Caco-2 (cell line): ENCODE measurements at regions not wholly inside any gene's neighbourhood (a gene's known extent, or its start where the extent isn't known, plus 50 kb on each side); places are given as distances from the start of the nearest gene placed in this dataset.
"Not testable (repeated sequence)": the region's sequence is repeated elsewhere in the genome, so short reads cannot be mapped to it uniquely, and the experiment has no call there.

Experiments
- BruUV-seq: library from RNA; stranded (reverse); fragments of 400-500 nt; replicated peaks from 2 replicates; lab custom pipeline; 2021; lab: Mats Ljungman, UMichigan
- CTCF ChIA-PET: fragments of 300-600 bp; sonication (Branson Sonifier 250); formaldehyde crosslinking; loops from one replicate; lab custom pipeline; 2022; ENCODE audit warnings: antibody characterized with exemption; lab: Charles Lee
- POLR2A ChIA-PET: fragments of 300-600 bp; sonication (Branson Sonifier 250); formaldehyde crosslinking; loops from one replicate; lab custom pipeline; 2022; ENCODE audit warnings: antibody characterized with exemption; lab: Charles Lee
- DNase-seq, 2 experiments: peaks; one replicate each; pipeline versions ENCODE4 v3.0.0 to v3.0.0-alpha.2; 2020 to 2022
- H3K27me3 ChIP-seq: replicated peaks from 2 replicates; pipeline ENCODE4 v1.6.0; 2011; ENCODE audit warnings: low read length; ENCODE audit not compliant: control insufficient read depth, insufficient read depth
- H3K36me3 ChIP-seq: 2 replicates; pipeline ENCODE4 v1.5.1; 2011; ENCODE audit warnings: low read length; ENCODE audit not compliant: control insufficient read depth, insufficient read depth
- H3K4me1 ChIP-seq: fragments of 250-450 bp; sonication (Bioruptor Pico); 2 replicates; pipeline ENCODE4 v1.5.1; 2020; ENCODE audit warnings: mild to moderate bottlenecking
- H3K4me3 ChIP-seq: 2 replicates; pipeline ENCODE4 v1.5.1; 2011; ENCODE audit warnings: low read depth, mild to moderate bottlenecking, control low read depth, low read length
- H3K9me3 ChIP-seq: fragments of 250-450 bp; sonication (Bioruptor Pico); 2 replicates; pipeline ENCODE4 v1.5.1; 2020; ENCODE audit warnings: mild to moderate bottlenecking, moderate library complexity
- H3K27ac Mint-ChIP-seq: one replicate; pipeline ENCODE4 v1.8.0; 2022; ENCODE audit warnings: mixed read lengths; ENCODE audit not compliant: unreplicated experiment
- H3K27me3 Mint-ChIP-seq: one replicate; pipeline ENCODE4 v1.8.0; 2022; ENCODE audit warnings: mixed read lengths; ENCODE audit not compliant: insufficient read depth, unreplicated experiment
- H3K36me3 Mint-ChIP-seq: one replicate; pipeline ENCODE4 v1.8.0; 2022; ENCODE audit warnings: mild to moderate bottlenecking, mixed read lengths; ENCODE audit not compliant: insufficient read depth, unreplicated experiment
- H3K4me1 Mint-ChIP-seq: one replicate; pipeline ENCODE4 v1.8.0; 2022; ENCODE audit warnings: low read depth, mixed read lengths; ENCODE audit not compliant: unreplicated experiment
- H3K4me3 Mint-ChIP-seq: one replicate; pipeline ENCODE4 v1.8.0; 2022; ENCODE audit warnings: mild to moderate bottlenecking, moderate library complexity, mixed read lengths; ENCODE audit not compliant: unreplicated experiment
- H3K9me3 Mint-ChIP-seq: one replicate; pipeline ENCODE4 v1.8.0; 2022; ENCODE audit warnings: mixed read lengths; ENCODE audit not compliant: unreplicated experiment
- intact Hi-C: fragments of 100-400 bp; cut with micrococcal nuclease; formaldehyde crosslinking; loops from one replicate; pipeline ENCODE4 v1.10.0; 2022; ENCODE audit not compliant: unreplicated experiment
- TF ChIP-seq, protein P1 (sequence below), 2 experiments: fragments of 200-600 bp in 1 of 2; IDR thresholded peaks; 1 replicate in 1 of 2; 2 replicates in 1 of 2; pipeline versions ENCODE4 v1.5.1 to v1.8.0; 2011 to 2022; ENCODE audit warnings: antibody characterized with exemption in 1 of 2, control low read depth in 1 of 2, inconsistent platforms in 1 of 2, low read depth in 1 of 2, low read length in 1 of 2, mild to moderate bottlenecking in 1 of 2, moderate library complexity in 1 of 2; ENCODE audit not compliant: insufficient read depth in 1 of 2, severe bottlenecking in 1 of 2, unreplicated experiment in 1 of 2

DNA sequence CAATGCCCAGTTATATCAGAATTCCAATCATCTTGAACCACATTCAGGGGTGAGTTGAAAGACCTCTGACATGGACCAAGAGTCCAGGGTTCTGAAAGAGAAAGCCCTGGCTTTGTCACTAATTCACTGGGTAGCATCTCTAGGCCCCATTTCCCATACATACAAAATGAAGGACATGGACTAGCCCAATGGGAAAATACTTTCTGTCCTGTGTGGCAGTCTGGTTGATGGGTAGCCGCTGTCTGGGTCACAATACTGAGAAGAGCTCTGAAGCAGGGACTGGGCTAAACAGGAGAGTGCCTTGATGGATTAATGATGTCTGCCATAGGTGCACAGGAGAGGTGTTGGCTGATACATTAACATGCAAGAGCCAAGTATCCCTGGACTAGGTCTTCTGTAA lies 214.3 kb downstream of the RAB11FIP4 start:
- BruUV-seq = no TSS peak
- Mint-ChIP-seq H3K9me3 (no peaks in the 10 kb centered on the region), H3K4me1 (no peaks in the 10 kb centered on the region), H3K36me3 (no peaks in the 10 kb centered on the region), H3K27ac (no peak overlapping the region), H3K27me3 (no peaks in the 10 kb centered on the region), H3K4me3 (no peak overlapping the region)
- POLR2A ChIA-PET = no interaction called here
- no peak for DNase-seq
- no peak overlapping the region for H3K4me3 ChIP-seq
- CTCF ChIA-PET = interaction anchor here (1.1 kb wide), 1 partner anchor 236 kb away, joined by 4 read pairs; no protein-coding TSS in a partner anchor
- intact Hi-C loops = no loop called here
- H3K27me3 ChIP-seq = no peaks in the 10 kb centered on the region
- no peaks in the 10 kb centered on the region for H3K9me3 ChIP-seq
- no peaks in the 10 kb centered on the region for H3K36me3 ChIP-seq
- TF ChIP-seq, protein P1, sequence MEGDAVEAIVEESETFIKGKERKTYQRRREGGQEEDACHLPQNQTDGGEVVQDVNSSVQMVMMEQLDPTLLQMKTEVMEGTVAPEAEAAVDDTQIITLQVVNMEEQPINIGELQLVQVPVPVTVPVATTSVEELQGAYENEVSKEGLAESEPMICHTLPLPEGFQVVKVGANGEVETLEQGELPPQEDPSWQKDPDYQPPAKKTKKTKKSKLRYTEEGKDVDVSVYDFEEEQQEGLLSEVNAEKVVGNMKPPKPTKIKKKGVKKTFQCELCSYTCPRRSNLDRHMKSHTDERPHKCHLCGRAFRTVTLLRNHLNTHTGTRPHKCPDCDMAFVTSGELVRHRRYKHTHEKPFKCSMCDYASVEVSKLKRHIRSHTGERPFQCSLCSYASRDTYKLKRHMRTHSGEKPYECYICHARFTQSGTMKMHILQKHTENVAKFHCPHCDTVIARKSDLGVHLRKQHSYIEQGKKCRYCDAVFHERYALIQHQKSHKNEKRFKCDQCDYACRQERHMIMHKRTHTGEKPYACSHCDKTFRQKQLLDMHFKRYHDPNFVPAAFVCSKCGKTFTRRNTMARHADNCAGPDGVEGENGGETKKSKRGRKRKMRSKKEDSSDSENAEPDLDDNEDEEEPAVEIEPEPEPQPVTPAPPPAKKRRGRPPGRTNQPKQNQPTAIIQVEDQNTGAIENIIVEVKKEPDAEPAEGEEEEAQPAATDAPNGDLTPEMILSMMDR (IDR thresholded peaks at IDR 0.05; ENCODE audit: insufficient read depth in 1 of 2, low read depth in 1 of 2, low read length in 1 of 2, severe bottlenecking in 1 of 2, unreplicated experiment in 1 of 2) = no peak
- H3K4me1 ChIP-seq = no peaks in the 10 kb centered on the region

DNA sequence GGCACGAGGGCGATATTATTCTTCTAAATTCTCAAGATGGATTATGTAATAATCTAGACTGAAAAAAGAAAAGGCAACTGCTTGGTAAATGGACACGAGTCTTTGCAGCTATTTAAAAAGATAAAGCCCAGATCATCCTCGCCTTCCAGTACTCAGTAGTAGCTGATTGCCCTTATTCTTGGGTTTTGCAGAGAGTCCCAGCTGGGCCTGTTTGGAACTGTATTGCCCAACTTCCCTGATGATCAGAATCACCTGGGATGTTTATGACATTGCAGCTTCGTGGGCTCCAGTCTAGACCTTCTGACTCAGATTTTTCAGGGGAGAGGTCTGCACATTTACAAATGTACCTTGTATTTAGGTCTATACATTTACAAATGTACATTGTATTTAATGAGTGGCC lies 213.5 kb downstream of the RAB11FIP4 start:
- no peak for DNase-seq
- BruUV-seq = no TSS peak
- no peaks in the 10 kb centered on the region for H3K36me3 ChIP-seq
- H3K27me3 ChIP-seq = no peaks in the 10 kb centered on the region
- H3K4me1 Mint-ChIP-seq = no peaks in the 10 kb centered on the region
- intact Hi-C loops = no loop called here
- no peak overlapping the region for H3K27ac Mint-ChIP-seq
- POLR2A ChIA-PET = interaction anchor here (0.5 kb wide), 1 partner anchor 34 kb away, joined by 4 read pairs; no protein-coding TSS in a partner anchor
- CTCF ChIA-PET = interaction anchor here (1.1 kb wide), 1 partner anchor 236 kb away, joined by 4 read pairs; no protein-coding TSS in a partner anchor
- H3K4me3 ChIP-seq = no peak overlapping the region
- no peaks in the 10 kb centered on the region for H3K27me3 Mint-ChIP-seq
- no peaks in the 10 kb centered on the region for H3K36me3 Mint-ChIP-seq
- peaks cover under 1% of the 10 kb centered on the region; the same call in 1 of the 2 replicates for H3K4me1 ChIP-seq
- TF ChIP-seq, protein P1 (IDR thresholded peaks at IDR 0.05; ENCODE audit: insufficient read depth in 1 of 2, low read depth in 1 of 2, low read length in 1 of 2, severe bottlenecking in 1 of 2, unreplicated experiment in 1 of 2) = no peak
- no peaks in the 10 kb centered on the region for H3K9me3 ChIP-seq
- no peaks in the 10 kb centered on the region for H3K9me3 Mint-ChIP-seq
- no peak overlapping the region for H3K4me3 Mint-ChIP-seq

DNA sequence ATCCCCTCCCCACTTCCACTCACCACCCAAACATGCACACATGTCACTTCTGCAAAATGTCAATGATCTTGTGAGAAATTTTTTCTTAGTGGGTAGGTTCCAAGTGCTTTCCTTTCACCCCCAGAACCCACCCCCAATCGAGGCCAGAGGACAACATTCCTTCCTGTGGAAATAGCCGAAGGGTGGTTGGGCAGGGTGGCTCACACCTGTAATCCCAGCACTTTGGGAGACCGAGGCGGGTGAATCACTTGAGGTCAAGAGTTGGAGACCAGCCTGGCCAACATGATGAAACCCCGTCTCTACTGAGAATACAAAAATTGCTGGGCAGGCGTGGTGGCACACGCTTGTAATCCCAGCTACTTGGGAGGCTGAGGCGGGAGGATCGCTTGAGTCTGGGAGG lies 208.7 kb downstream of the RAB11FIP4 start:
- BruUV-seq, H3K27me3 ChIP-seq, H3K9me3 Mint-ChIP-seq, DNase-seq, CTCF ChIA-PET, H3K4me3 ChIP-seq, H3K36me3 ChIP-seq, H3K27me3 Mint-ChIP-seq, intact Hi-C loops, H3K9me3 ChIP-seq, H3K36me3 Mint-ChIP-seq, H3K4me3 Mint-ChIP-seq, H3K27ac Mint-ChIP-seq, POLR2A ChIA-PET: not testable (repeated sequence)
- peaks cover 15% of the 10 kb centered on the region for H3K4me1 Mint-ChIP-seq
- H3K4me1 ChIP-seq = peaks cover 23% of the 10 kb centered on the region
